ENCODE measurements at regions not wholly inside any gene's neighbourhood (a gene's known extent, or its start where the extent isn't known, plus 50 kb on each side); places are given as distances from the start of the nearest gene placed in this dataset.

GRCh38 chr17:83151056-83151441 is 71.6 kb downstream of the METRNL start:
- peaks cover 0 to 24% (median 0%) of the 10 kb centered on the region in 4 donors for H3K27me3 ChIP-seq
- 67 to 91% methylated on average over 10 of the region's 16 CpGs for WGBS, 2 donors
- TF ChIP-seq CTCF (IDR thresholded peaks at IDR 0.05) (no peak), POLR2A (IDR thresholded peaks at IDR 0.05) (no peak)
- no peaks in the 10 kb centered on the region for H3K9me3 ChIP-seq
- H3K4me3 ChIP-seq = no peak overlapping the region
- H3K36me3 ChIP-seq = no peaks in the 10 kb centered on the region
- H3K27ac ChIP-seq = no peak overlapping the region
- H3K4me1 ChIP-seq = peaks cover 0 to 7% (median 5%) of the 10 kb centered on the region in 3 donors
- no peak for DNase-seq
- intact Hi-C loops (cut with DNase I) = no loop called here

GRCh38 chr17:83151442-83152226 is 72.2 kb downstream of the METRNL start:
- Histone ChIP-seq H3K4me1 (peaks cover 0 to 7% (median 5%) of the 10 kb centered on the region in 3 donors), H3K27me3 (peaks cover 0 to 24% (median 0%) of the 10 kb centered on the region in 4 donors), H3K27ac (no peak overlapping the region), H3K4me3 (no peak overlapping the region), H3K9me3 (no peaks in the 10 kb centered on the region), H3K36me3 (no peaks in the 10 kb centered on the region)
- WGBS, 2 donors = 71 to 77% methylated on average over 11 to 14 of the region's 32 CpGs
- intact Hi-C loops (cut with DNase I) = no loop called here
- TF ChIP-seq CTCF (IDR thresholded peaks at IDR 0.05) (no peak), POLR2A (IDR thresholded peaks at IDR 0.05) (no peak)
- DNase-seq = no peak

- TF ChIP-seq POLR2A (IDR thresholded peaks at IDR 0.05) (no peak), CTCF (IDR thresholded peaks at IDR 0.05) (no peak)
- Histone ChIP-seq H3K27me3 (peaks cover 0 to 24% (median 0%) of the 10 kb centered on the region in 4 donors), H3K4me1 (peaks cover 0 to 7% (median 5%) of the 10 kb centered on the region in 3 donors), H3K36me3 (no peaks in the 10 kb centered on the region), H3K9me3 (no peaks in the 10 kb centered on the region), H3K27ac (no peak overlapping the region), H3K4me3 (no peak overlapping the region)
- intact Hi-C loops (cut with DNase I) = no loop called here
- DNase-seq = no peak
- WGBS, 2 donors = 84 to 87% methylated on average over 15 to 28 of the region's 31 CpGs
Measured at GRCh38 chr17:83152227-83152744, 72.9 kb downstream of the METRNL start.

- Histone ChIP-seq H3K9me3 (no peaks in the 10 kb centered on the region), H3K4me1 (peaks cover 0 to 7% (median 5%) of the 10 kb centered on the region in 3 donors), H3K4me3 (no peak overlapping the region), H3K27me3 (peaks cover 0 to 24% (median 0%) of the 10 kb centered on the region in 4 donors), H3K36me3 (no peaks in the 10 kb centered on the region), H3K27ac (peak overlapping the region in 2 of 4 donors; percentile 29 to 55)
- intact Hi-C loops (cut with DNase I) = no loop called here
- TF ChIP-seq POLR2A (IDR thresholded peaks at IDR 0.05) (no peak), CTCF (IDR thresholded peaks at IDR 0.05) (no peak)
- no peak for DNase-seq
- 75 to 78% methylated on average over 22 to 32 of the region's 64 CpGs for WGBS, 2 donors
Measured at GRCh38 chr17:83152745-83153611, 73.6 kb downstream of the METRNL start.
